ENCODE measurements at regions not wholly inside any gene's neighbourhood (a gene's known extent, or its start where the extent isn't known, plus 50 kb on each side); places are given as distances from the start of the nearest gene placed in this dataset.
"Not testable (repeated sequence)": the region's sequence is repeated elsewhere in the genome, so short reads cannot be mapped to it uniquely, and the experiment has no call there.

- H3K36me3 ChIP-seq (ENCODE audit: control insufficient read depth, low read depth, low read length): not testable (repeated sequence)
Observed at GRCh38 chr1:105093893-105094292, 1344.2 kb downstream of the AMY1C start.

GRCh38 chr1:105100102-105100501 is 1350.4 kb downstream of the AMY1C start:
- no peak overlapping the region for H3K27ac ChIP-seq (ENCODE audit: low read length)
- H3K4me1 ChIP-seq (ENCODE audit: control insufficient read depth, low read depth, low read length): peaks cover 7% of the 10 kb centered on the region
- no peaks in the 10 kb centered on the region for H3K36me3 ChIP-seq (ENCODE audit: control insufficient read depth, low read depth, low read length)
- no peaks in the 10 kb centered on the region for H3K27me3 ChIP-seq (ENCODE audit: control insufficient read depth, insufficient read depth, low read length)
- H3K9ac ChIP-seq (ENCODE audit: low read length): no peak overlapping the region
- no peaks in the 10 kb centered on the region for H3K9me3 ChIP-seq (ENCODE audit: control insufficient read depth, low read depth, low read length)
- no peak overlapping the region for H3K4me3 ChIP-seq (ENCODE audit: low read length)

More at GRCh38 chr1:105093893-105094292, 1344.2 kb downstream of the AMY1C start:
- H3K9ac ChIP-seq (ENCODE audit: low read length); H3K9me3 ChIP-seq (ENCODE audit: control insufficient read depth, low read depth, low read length); H3K27me3 ChIP-seq (ENCODE audit: control insufficient read depth, insufficient read depth, low read length); H3K27ac ChIP-seq (ENCODE audit: low read length); H3K4me1 ChIP-seq (ENCODE audit: control insufficient read depth, low read depth, low read length); H3K4me3 ChIP-seq (ENCODE audit: low read length): not testable (repeated sequence)

GRCh38 chr1:105101261-105101660 is 1351.6 kb downstream of the AMY1C start:
- H3K9me3 ChIP-seq (ENCODE audit: control insufficient read depth, low read depth, low read length): no peaks in the 10 kb centered on the region
- peaks cover 7% of the 10 kb centered on the region for H3K4me1 ChIP-seq (ENCODE audit: control insufficient read depth, low read depth, low read length)
- no peak overlapping the region for H3K27ac ChIP-seq (ENCODE audit: low read length)

GRCh38 chr1:105102371-105102770 is 1352.7 kb downstream of the AMY1C start:
- no peak overlapping the region for H3K4me3 ChIP-seq (ENCODE audit: low read length)
- peaks cover 7% of the 10 kb centered on the region for H3K4me1 ChIP-seq (ENCODE audit: control insufficient read depth, low read depth, low read length)
- H3K9ac ChIP-seq (ENCODE audit: low read length): no peak overlapping the region
- H3K9me3 ChIP-seq (ENCODE audit: control insufficient read depth, low read depth, low read length): no peaks in the 10 kb centered on the region
- H3K36me3 ChIP-seq (ENCODE audit: control insufficient read depth, low read depth, low read length): no peaks in the 10 kb centered on the region
- no peak overlapping the region for H3K27ac ChIP-seq (ENCODE audit: low read length)
- no peaks in the 10 kb centered on the region for H3K27me3 ChIP-seq (ENCODE audit: control insufficient read depth, insufficient read depth, low read length)

More at GRCh38 chr1:105101261-105101660, 1351.6 kb downstream of the AMY1C start:
- H3K36me3 ChIP-seq (ENCODE audit: control insufficient read depth, low read depth, low read length): no peaks in the 10 kb centered on the region
- no peak overlapping the region for H3K9ac ChIP-seq (ENCODE audit: low read length)
- H3K27me3 ChIP-seq (ENCODE audit: control insufficient read depth, insufficient read depth, low read length): no peaks in the 10 kb centered on the region
- H3K4me3 ChIP-seq (ENCODE audit: low read length): no peak overlapping the region

- Histone ChIP-seq H3K9me3 (ENCODE audit: control insufficient read depth, low read depth, low read length) (no peaks in the 10 kb centered on the region), H3K36me3 (ENCODE audit: control insufficient read depth, low read depth, low read length) (no peaks in the 10 kb centered on the region), H3K27me3 (ENCODE audit: control insufficient read depth, insufficient read depth, low read length) (no peaks in the 10 kb centered on the region), H3K9ac (ENCODE audit: low read length) (no peak overlapping the region), H3K27ac (ENCODE audit: low read length) (no peak overlapping the region), H3K4me1 (ENCODE audit: control insufficient read depth, low read depth, low read length) (no peaks in the 10 kb centered on the region), H3K4me3 (ENCODE audit: low read length) (no peak overlapping the region)
Observed at GRCh38 chr1:105122041-105122440, 1372.3 kb downstream of the AMY1C start.

- H3K27ac ChIP-seq (ENCODE audit: low read length): no peak overlapping the region
- H3K27me3 ChIP-seq (ENCODE audit: control insufficient read depth, insufficient read depth, low read length): no peaks in the 10 kb centered on the region
- no peaks in the 10 kb centered on the region for H3K36me3 ChIP-seq (ENCODE audit: control insufficient read depth, low read depth, low read length)
- H3K4me3 ChIP-seq (ENCODE audit: low read length): no peak overlapping the region
- H3K9me3 ChIP-seq (ENCODE audit: control insufficient read depth, low read depth, low read length): no peaks in the 10 kb centered on the region
- H3K9ac ChIP-seq (ENCODE audit: low read length): no peak overlapping the region
- H3K4me1 ChIP-seq (ENCODE audit: control insufficient read depth, low read depth, low read length): no peaks in the 10 kb centered on the region
Observed at GRCh38 chr1:105137543-105138457, 1388.1 kb downstream of the AMY1C start.

GRCh38 chr1:105138458-105138893 is 1388.8 kb downstream of the AMY1C start:
- H3K27ac ChIP-seq (ENCODE audit: low read length): no peak overlapping the region

GRCh38 chr1:105172788-105173187 is 1423.1 kb downstream of the AMY1C start:
- Histone ChIP-seq H3K36me3 (ENCODE audit: control insufficient read depth, low read depth, low read length) (no peaks in the 10 kb centered on the region), H3K9ac (ENCODE audit: low read length) (no peak overlapping the region), H3K27me3 (ENCODE audit: control insufficient read depth, insufficient read depth, low read length) (no peaks in the 10 kb centered on the region), H3K4me1 (ENCODE audit: control insufficient read depth, low read depth, low read length) (peaks cover 5% of the 10 kb centered on the region), H3K27ac (ENCODE audit: low read length) (no peak overlapping the region), H3K9me3 (ENCODE audit: control insufficient read depth, low read depth, low read length) (no peaks in the 10 kb centered on the region), H3K4me3 (ENCODE audit: low read length) (no peak overlapping the region)

More at GRCh38 chr1:105138458-105138893, 1388.8 kb downstream of the AMY1C start:
- no peak overlapping the region for H3K9ac ChIP-seq (ENCODE audit: low read length)
- H3K36me3 ChIP-seq (ENCODE audit: control insufficient read depth, low read depth, low read length): no peaks in the 10 kb centered on the region
- no peak overlapping the region for H3K4me3 ChIP-seq (ENCODE audit: low read length)
- no peaks in the 10 kb centered on the region for H3K4me1 ChIP-seq (ENCODE audit: control insufficient read depth, low read depth, low read length)
- H3K9me3 ChIP-seq (ENCODE audit: control insufficient read depth, low read depth, low read length): no peaks in the 10 kb centered on the region
- no peaks in the 10 kb centered on the region for H3K27me3 ChIP-seq (ENCODE audit: control insufficient read depth, insufficient read depth, low read length)

GRCh38 chr1:105180789-105181188 is 1431.1 kb downstream of the AMY1C start:
- H3K27me3 ChIP-seq (ENCODE audit: control insufficient read depth, insufficient read depth, low read length): no peaks in the 10 kb centered on the region
- H3K4me1 ChIP-seq (ENCODE audit: control insufficient read depth, low read depth, low read length): no peaks in the 10 kb centered on the region
- H3K9ac ChIP-seq (ENCODE audit: low read length): no peak overlapping the region
- H3K27ac ChIP-seq (ENCODE audit: low read length): no peak overlapping the region
- no peak overlapping the region for H3K4me3 ChIP-seq (ENCODE audit: low read length)
- no peaks in the 10 kb centered on the region for H3K9me3 ChIP-seq (ENCODE audit: control insufficient read depth, low read depth, low read length)
- no peaks in the 10 kb centered on the region for H3K36me3 ChIP-seq (ENCODE audit: control insufficient read depth, low read depth, low read length)

GRCh38 chr1:105204836-105205371 is 1455.2 kb downstream of the AMY1C start:
- no peak overlapping the region for H3K9ac ChIP-seq (ENCODE audit: low read length)
- H3K4me1 ChIP-seq (ENCODE audit: control insufficient read depth, low read depth, low read length): no peaks in the 10 kb centered on the region
- H3K27ac ChIP-seq (ENCODE audit: low read length): no peak overlapping the region
- no peak overlapping the region for H3K4me3 ChIP-seq (ENCODE audit: low read length)
- H3K9me3 ChIP-seq (ENCODE audit: control insufficient read depth, low read depth, low read length): no peaks in the 10 kb centered on the region
- no peaks in the 10 kb centered on the region for H3K27me3 ChIP-seq (ENCODE audit: control insufficient read depth, insufficient read depth, low read length)
- H3K36me3 ChIP-seq (ENCODE audit: control insufficient read depth, low read depth, low read length): no peaks in the 10 kb centered on the region

GRCh38 chr1:105208581-105208980 is 1458.9 kb downstream of the AMY1C start:
- Histone ChIP-seq H3K27ac (ENCODE audit: low read length) (no peak overlapping the region), H3K9me3 (ENCODE audit: control insufficient read depth, low read depth, low read length) (no peaks in the 10 kb centered on the region), H3K4me1 (ENCODE audit: control insufficient read depth, low read depth, low read length) (no peaks in the 10 kb centered on the region)

GRCh38 chr1:105210747-105211146 is 1461.0 kb downstream of the AMY1C start:
- Histone ChIP-seq H3K9me3 (ENCODE audit: control insufficient read depth, low read depth, low read length) (no peaks in the 10 kb centered on the region), H3K27me3 (ENCODE audit: control insufficient read depth, insufficient read depth, low read length) (no peaks in the 10 kb centered on the region), H3K27ac (ENCODE audit: low read length) (no peak overlapping the region), H3K9ac (ENCODE audit: low read length) (no peak overlapping the region), H3K36me3 (ENCODE audit: control insufficient read depth, low read depth, low read length) (no peaks in the 10 kb centered on the region), H3K4me1 (ENCODE audit: control insufficient read depth, low read depth, low read length) (no peaks in the 10 kb centered on the region), H3K4me3 (ENCODE audit: low read length) (no peak overlapping the region)

More at GRCh38 chr1:105208581-105208980, 1458.9 kb downstream of the AMY1C start:
- H3K27me3 ChIP-seq (ENCODE audit: control insufficient read depth, insufficient read depth, low read length): no peaks in the 10 kb centered on the region
- no peaks in the 10 kb centered on the region for H3K36me3 ChIP-seq (ENCODE audit: control insufficient read depth, low read depth, low read length)
- H3K4me3 ChIP-seq (ENCODE audit: low read length): no peak overlapping the region
- H3K9ac ChIP-seq (ENCODE audit: low read length): no peak overlapping the region

Measured in iPS-18a (cell line).